ENCODE measurements at regions not wholly inside any gene's neighbourhood (a gene's known extent, or its start where the extent isn't known, plus 50 kb on each side); places are given as distances from the start of the nearest gene placed in this dataset.
A peak's percentile ranks its signal among the peaks of the same experiment; 100 is the strongest.
"Not testable (repeated sequence)": the region's sequence is repeated elsewhere in the genome, so short reads cannot be mapped to it uniquely, and the experiment has no call there.

DNA sequence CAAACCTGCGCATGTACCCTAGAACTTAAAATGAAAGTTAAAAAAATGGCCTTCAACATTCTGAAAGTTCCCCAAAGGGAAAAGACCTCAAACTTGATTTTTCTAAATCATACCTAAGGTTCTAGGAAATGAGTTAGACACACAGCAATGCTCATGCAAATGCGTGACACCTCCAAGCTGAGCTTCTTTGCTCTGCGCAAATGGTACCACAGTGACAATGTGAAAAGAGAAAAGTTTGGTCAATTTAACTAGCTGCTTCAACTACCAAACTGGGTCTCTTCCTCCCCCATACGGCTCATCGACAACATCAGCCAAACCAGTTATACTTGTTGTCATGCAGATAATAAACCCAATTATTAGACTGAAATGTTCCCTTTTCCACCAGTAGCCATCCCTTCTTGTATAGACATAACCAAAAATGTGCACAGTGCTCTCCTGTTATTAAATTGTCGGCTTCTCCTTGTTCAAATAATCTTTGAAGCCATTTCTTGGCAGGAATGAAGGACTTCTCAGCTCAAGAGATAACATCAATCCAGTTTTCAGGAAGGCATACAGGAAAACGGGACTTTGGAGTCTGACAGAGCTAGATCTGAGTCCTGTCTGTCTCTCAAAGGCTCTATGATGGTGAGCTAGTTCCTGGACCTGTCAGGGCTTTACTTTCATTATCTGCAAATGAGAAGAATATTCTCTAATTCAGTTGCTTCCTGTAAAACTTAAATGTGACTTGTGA is 185.6 kb upstream of the NR3C1 start:
- peak overlapping the region; percentile 20 for H3K9ac ChIP-seq (ENCODE audit: low read length)
- peak overlapping the region; percentile 51 for H3K4me2 ChIP-seq (ENCODE audit: low read depth, low read length)
- H3K36me3 ChIP-seq (replicated peaks; ENCODE audit: insufficient read depth, low read length), result no peaks in the 10 kb centered on the region
- peaks cover 49% of the 10 kb centered on the region for H3K4me1 ChIP-seq (ENCODE audit: low read length)
- peak overlapping the region; percentile 59 for H2AFZ ChIP-seq (ENCODE audit: low read length)
- 0 out of 2 replicates have a peak overlapping the region, but pooled peaks have one; percentile 3 for H3K4me3 ChIP-seq (ENCODE audit: low read length)
- H4K20me1 ChIP-seq (ENCODE audit: insufficient read depth, low read length), result no peaks in the 10 kb centered on the region
- H3K9me2 ChIP-seq (replicated peaks; ENCODE audit: insufficient read depth, low read length), result no peaks in the 10 kb centered on the region
- no peaks in the 10 kb centered on the region for H3K9me3 ChIP-seq (replicated peaks; ENCODE audit: insufficient read depth, low read length)
- H3F3A ChIP-seq (ENCODE audit: insufficient read depth, low read length), result peaks cover 19% of the 10 kb centered on the region
- DNase-seq, result peak; percentile 48
- H3K27ac ChIP-seq (ENCODE audit: low read length), result peak overlapping the region; percentile 31; the same call in 1 of the 2 replicates
- no peaks in the 10 kb centered on the region for H3K27me3 ChIP-seq (replicated peaks; ENCODE audit: insufficient read depth, low read length)
- H3K79me2 ChIP-seq (ENCODE audit: low read length), result peaks cover 3% of the 10 kb centered on the region; the same call in 1 of the 2 replicates
- TF ChIP-seq, protein P1, sequence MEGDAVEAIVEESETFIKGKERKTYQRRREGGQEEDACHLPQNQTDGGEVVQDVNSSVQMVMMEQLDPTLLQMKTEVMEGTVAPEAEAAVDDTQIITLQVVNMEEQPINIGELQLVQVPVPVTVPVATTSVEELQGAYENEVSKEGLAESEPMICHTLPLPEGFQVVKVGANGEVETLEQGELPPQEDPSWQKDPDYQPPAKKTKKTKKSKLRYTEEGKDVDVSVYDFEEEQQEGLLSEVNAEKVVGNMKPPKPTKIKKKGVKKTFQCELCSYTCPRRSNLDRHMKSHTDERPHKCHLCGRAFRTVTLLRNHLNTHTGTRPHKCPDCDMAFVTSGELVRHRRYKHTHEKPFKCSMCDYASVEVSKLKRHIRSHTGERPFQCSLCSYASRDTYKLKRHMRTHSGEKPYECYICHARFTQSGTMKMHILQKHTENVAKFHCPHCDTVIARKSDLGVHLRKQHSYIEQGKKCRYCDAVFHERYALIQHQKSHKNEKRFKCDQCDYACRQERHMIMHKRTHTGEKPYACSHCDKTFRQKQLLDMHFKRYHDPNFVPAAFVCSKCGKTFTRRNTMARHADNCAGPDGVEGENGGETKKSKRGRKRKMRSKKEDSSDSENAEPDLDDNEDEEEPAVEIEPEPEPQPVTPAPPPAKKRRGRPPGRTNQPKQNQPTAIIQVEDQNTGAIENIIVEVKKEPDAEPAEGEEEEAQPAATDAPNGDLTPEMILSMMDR (IDR thresholded peaks at IDR 0.05; ENCODE audit: low read length), result no peak
- TF ChIP-seq EZH2phosphoT487 (IDR thresholded peaks at IDR 0.05; ENCODE audit: low read length) (no peak), EZH2 (optimal IDR thresholded peaks at IDR 0.05; ENCODE audit: low read depth, low read length) (no peak)

DNA sequence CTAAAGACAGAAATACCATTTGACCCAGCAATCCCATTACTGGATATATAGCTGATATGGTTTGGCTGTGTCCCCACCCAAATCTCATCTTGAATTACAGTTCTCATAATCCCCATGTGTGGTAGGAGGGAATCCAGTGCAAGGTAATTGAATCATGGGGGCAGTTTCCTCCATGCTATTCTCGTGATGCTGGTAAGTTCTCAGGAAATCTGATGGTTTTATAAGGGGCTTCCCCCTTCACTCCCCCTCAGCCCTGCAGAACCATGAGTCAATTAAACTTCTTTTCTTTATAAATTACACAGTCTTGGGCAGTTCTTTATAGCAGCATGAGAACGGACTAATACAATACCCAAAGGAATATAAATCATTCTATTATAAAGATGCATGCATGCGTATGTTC is 184.6 kb upstream of the NR3C1 start:
- H3K27me3 ChIP-seq (replicated peaks; ENCODE audit: insufficient read depth, low read length); H3K9ac ChIP-seq (ENCODE audit: low read length); H3K27ac ChIP-seq (ENCODE audit: low read length); H3K9me3 ChIP-seq (replicated peaks; ENCODE audit: insufficient read depth, low read length); H4K20me1 ChIP-seq (ENCODE audit: insufficient read depth, low read length); H3K9me2 ChIP-seq (replicated peaks; ENCODE audit: insufficient read depth, low read length); H2AFZ ChIP-seq (ENCODE audit: low read length); H3K79me2 ChIP-seq (ENCODE audit: low read length); H3K4me3 ChIP-seq (ENCODE audit: low read length); H3K36me3 ChIP-seq (replicated peaks; ENCODE audit: insufficient read depth, low read length); DNase-seq; H3K4me2 ChIP-seq (ENCODE audit: low read depth, low read length): not testable (repeated sequence)
- H3K4me1 ChIP-seq (ENCODE audit: low read length), result peaks cover 51% of the 10 kb centered on the region
- peaks cover 19% of the 10 kb centered on the region for H3F3A ChIP-seq (ENCODE audit: insufficient read depth, low read length)

DNA sequence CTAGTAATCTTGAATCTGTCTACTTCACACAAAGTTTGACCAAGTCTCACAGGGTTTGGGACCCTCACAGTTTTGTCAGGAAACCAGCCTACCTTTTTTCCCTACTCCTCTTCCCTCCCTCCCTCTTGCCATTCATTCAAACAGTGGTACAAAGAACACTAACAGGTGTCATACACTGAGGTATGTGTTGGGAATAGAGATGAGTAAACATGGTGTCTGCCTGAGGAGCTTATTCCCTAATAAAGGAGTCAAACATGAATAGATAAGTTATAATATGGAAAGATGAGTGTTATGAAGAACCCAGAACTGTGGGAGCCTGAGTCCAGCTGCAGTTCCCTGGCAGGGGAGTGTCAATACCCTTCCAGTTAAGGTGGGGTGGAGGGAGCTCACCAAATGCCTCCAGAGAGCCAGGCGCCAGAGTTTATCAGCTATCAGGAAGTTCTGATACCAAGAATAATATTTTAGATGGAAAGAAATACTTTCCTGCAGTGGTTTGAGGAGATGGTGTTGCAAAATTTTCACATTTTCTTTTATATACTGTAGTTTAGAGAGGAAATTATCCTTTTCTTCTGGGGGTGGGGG is 183.4 kb upstream of the NR3C1 start:
- Histone ChIP-seq H3K79me2 (ENCODE audit: low read length) (no peaks in the 10 kb centered on the region), H3K9ac (ENCODE audit: low read length) (no peak overlapping the region), H3K4me3 (ENCODE audit: low read length) (no peak overlapping the region), H3K27ac (ENCODE audit: low read length) (no peak overlapping the region), H3K4me2 (ENCODE audit: low read depth, low read length) (no peak overlapping the region), H4K20me1 (ENCODE audit: insufficient read depth, low read length) (no peaks in the 10 kb centered on the region), H3F3A (ENCODE audit: insufficient read depth, low read length) (peaks cover 22% of the 10 kb centered on the region), H3K27me3 (replicated peaks; ENCODE audit: insufficient read depth, low read length) (no peaks in the 10 kb centered on the region), H2AFZ (ENCODE audit: low read length) (no peak overlapping the region), H3K9me2 (replicated peaks; ENCODE audit: insufficient read depth, low read length) (no peaks in the 10 kb centered on the region), H3K36me3 (replicated peaks; ENCODE audit: insufficient read depth, low read length) (no peaks in the 10 kb centered on the region), H3K9me3 (replicated peaks; ENCODE audit: insufficient read depth, low read length) (no peaks in the 10 kb centered on the region), H3K4me1 (ENCODE audit: low read length) (peaks cover 45% of the 10 kb centered on the region)
- DNase-seq, result no peak
- TF ChIP-seq EZH2phosphoT487 (IDR thresholded peaks at IDR 0.05; ENCODE audit: low read length) (no peak), EZH2 (optimal IDR thresholded peaks at IDR 0.05; ENCODE audit: low read depth, low read length) (no peak)
- TF ChIP-seq, protein P1 (IDR thresholded peaks at IDR 0.05; ENCODE audit: low read length), result no peak

DNA sequence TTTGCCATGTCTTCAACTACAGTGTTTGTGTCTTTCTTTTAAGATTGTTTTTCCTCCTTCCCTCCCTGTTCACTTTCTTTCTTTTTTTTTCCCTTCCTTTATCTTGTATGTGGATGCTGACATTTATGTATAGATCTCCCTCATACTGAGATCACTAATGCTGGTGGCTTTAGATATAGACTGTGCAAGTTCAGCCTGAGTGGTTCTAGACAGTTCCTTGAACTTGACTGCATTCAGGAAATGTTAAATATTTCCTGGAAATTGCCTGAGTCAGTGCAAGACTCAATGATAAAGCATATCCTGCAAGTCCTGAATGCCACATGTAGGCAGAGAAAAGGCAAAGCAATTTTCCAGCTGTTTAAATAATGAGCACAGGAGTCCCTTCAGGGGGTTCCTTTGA is 182.5 kb upstream of the NR3C1 start:
- H3K4me1 ChIP-seq (ENCODE audit: low read length), result peaks cover 52% of the 10 kb centered on the region
- H3K27me3 ChIP-seq (replicated peaks; ENCODE audit: insufficient read depth, low read length), result no peaks in the 10 kb centered on the region
- no peaks in the 10 kb centered on the region for H4K20me1 ChIP-seq (ENCODE audit: insufficient read depth, low read length)
- H3K36me3 ChIP-seq (replicated peaks; ENCODE audit: insufficient read depth, low read length), result no peaks in the 10 kb centered on the region
- no peak for DNase-seq
- H3K4me3 ChIP-seq (ENCODE audit: low read length), result no peak overlapping the region
- TF ChIP-seq EZH2phosphoT487 (IDR thresholded peaks at IDR 0.05; ENCODE audit: low read length) (no peak), EZH2 (optimal IDR thresholded peaks at IDR 0.05; ENCODE audit: low read depth, low read length) (no peak)
- TF ChIP-seq, protein P1 (IDR thresholded peaks at IDR 0.05; ENCODE audit: low read length), result no peak
- no peaks in the 10 kb centered on the region for H3K79me2 ChIP-seq (ENCODE audit: low read length)
- peaks cover 26% of the 10 kb centered on the region for H3F3A ChIP-seq (ENCODE audit: insufficient read depth, low read length)
- H3K4me2 ChIP-seq (ENCODE audit: low read depth, low read length), result no peak overlapping the region
- H3K9me2 ChIP-seq (replicated peaks; ENCODE audit: insufficient read depth, low read length), result no peaks in the 10 kb centered on the region
- no peak overlapping the region for H3K9ac ChIP-seq (ENCODE audit: low read length)
- no peaks in the 10 kb centered on the region for H3K9me3 ChIP-seq (replicated peaks; ENCODE audit: insufficient read depth, low read length)
- H3K27ac ChIP-seq (ENCODE audit: low read length), result no peak overlapping the region
- no peak overlapping the region for H2AFZ ChIP-seq (ENCODE audit: low read length)

Data from MM.1S (cell line).